C4-2B (cell line): ENCODE measurements at regions not wholly inside any gene's neighbourhood (a gene's known extent, or its start where the extent isn't known, plus 50 kb on each side); places are given as distances from the start of the nearest gene placed in this dataset.

ENCODE experiments used
- H3K27ac ChIP-seq: fragments of 450-650 bp; 2 replicates; pipeline ENCODE4 v1.5.1; 2017
- CTCF ChIP-seq: fragments of 450-650 bp; conservative IDR thresholded peaks from 2 replicates; pipeline ENCODE4 v1.5.1; 2017; ENCODE audit warnings: mild to moderate bottlenecking
- ZFX ChIP-seq: fragments of 450-650 bp; IDR thresholded peaks from 2 replicates; pipeline ENCODE4 v1.6.1; 2017

GRCh38 chr3:72299823-72300222 lies 514.9 kb upstream of the PROK2 start:
- peak overlapping the region; percentile 92 for H3K27ac ChIP-seq
- TF ChIP-seq CTCF (no peak), ZFX (no peak)

GRCh38 chr3:72299321-72299802 lies 514.4 kb upstream of the PROK2 start:
- TF ChIP-seq ZFX (no peak), CTCF (no peak)
- H3K27ac ChIP-seq = peak overlapping the region; percentile 92

GRCh38 chr3:72298201-72299152 lies 513.5 kb upstream of the PROK2 start:
- H3K27ac ChIP-seq = peak overlapping the region; percentile 92
- TF ChIP-seq CTCF = no peak
- TF ChIP-seq ZFX = no peak

- TF ChIP-seq ZFX = no peak
- peak overlapping the region; percentile 92 for H3K27ac ChIP-seq
Observed at GRCh38 chr3:72297481-72297880, 512.5 kb upstream of the PROK2 start.

GRCh38 chr3:72296477-72297111 lies 511.6 kb upstream of the PROK2 start:
- TF ChIP-seq CTCF (no peak), ZFX (no peak)
- H3K27ac ChIP-seq = peak overlapping the region; percentile 92

GRCh38 chr3:72295962-72296450 lies 511.1 kb upstream of the PROK2 start:
- peak overlapping the region; percentile 92 for H3K27ac ChIP-seq
- TF ChIP-seq ZFX = no peak
- no peak for TF ChIP-seq CTCF

- no peak overlapping the region for H3K27ac ChIP-seq
- no peak for TF ChIP-seq ZFX
- no peak for TF ChIP-seq CTCF
Observed at GRCh38 chr3:72295276-72295961, 510.5 kb upstream of the PROK2 start.
